ENCODE measurements at regions not wholly inside any gene's neighbourhood (a gene's known extent, or its start where the extent isn't known, plus 50 kb on each side); places are given as distances from the start of the nearest gene placed in this dataset.

GRCh38 chr14:50022661-50023060, 93.7 kb downstream of the VCPKMT start:
- no peak for ATAC-seq
- Histone ChIP-seq H3K79me2 (ENCODE audit: insufficient read depth, low read length) (no peaks in the 10 kb centered on the region), H3K9me3 (ENCODE audit: control insufficient read depth in 1 of 2, insufficient read depth in 1 of 2, low read depth in 1 of 2, low read length in 2 of 2) (peaks cover 0 to 6% of the 10 kb centered on the region in 2 experiments; a peak in 1 of 4 replicates), H3K9me2 (ENCODE audit: insufficient read depth) (no peaks in the 10 kb centered on the region), H3K4me1 (ENCODE audit: control insufficient read depth in 1 of 2, insufficient read depth in 2 of 2, low read length in 2 of 2) (peaks cover 17 to 42% of the 10 kb centered on the region in 2 experiments), H3K4me3 (replicated peaks in 1 of 2; ENCODE audit: low read depth in 1 of 2, low read length in 2 of 2) (no peak overlapping the region), H4K20me1 (ENCODE audit: insufficient read depth) (no peaks in the 10 kb centered on the region), H2AFZ (ENCODE audit: low read depth, low read length, poor library complexity, severe bottlenecking) (no peak overlapping the region), H3K27me3 (ENCODE audit: insufficient read depth, low read length) (no peaks in the 10 kb centered on the region), H3K36me3 (ENCODE audit: control insufficient read depth in 1 of 2, insufficient read depth in 2 of 2, low read length in 2 of 2) (no peaks in the 10 kb centered on the region), H3K4me2 (ENCODE audit: low read length) (no peak overlapping the region), H3K27ac (ENCODE audit: low read depth, low read length) (no peak overlapping the region), H3K9ac (ENCODE audit: low read length) (no peak overlapping the region)
- intact Hi-C loops (cut with micrococcal nuclease): no loop called here
- TF ChIP-seq MAX (IDR thresholded peaks at IDR 0.05) (no peak), CBX3 (IDR thresholded peaks at IDR 0.05; ENCODE audit: low read depth) (no peak)
- DNase-seq (ENCODE audit: low read depth, low spot score): no peak
- CTCF ChIA-PET: no interaction called here
- RAD21 ChIA-PET (ENCODE audit: low non-redundant PET in 1 of 2, low total read pairs in 2 of 2, uncharacterized antibody in 2 of 2, unreplicated experiment in 2 of 2): no interaction called here
- BruUV-seq (replicated peaks): no TSS peak
- POLR2A ChIA-PET: no interaction called here

GRCh38 chr14:50023671-50024490, 92.5 kb downstream of the VCPKMT start:
- peak overlapping the region; percentile 91 for H2AFZ ChIP-seq (ENCODE audit: low read depth, low read length, poor library complexity, severe bottlenecking)
- BruUV-seq (replicated peaks): no TSS peak
- no peaks in the 10 kb centered on the region for H3K79me2 ChIP-seq (ENCODE audit: insufficient read depth, low read length)
- RAD21 ChIA-PET (ENCODE audit: low non-redundant PET in 1 of 2, low total read pairs in 2 of 2, uncharacterized antibody in 2 of 2, unreplicated experiment in 2 of 2): no interaction called here
- H3K4me2 ChIP-seq (ENCODE audit: low read length): peak overlapping the region; percentile 42
- H3K36me3 ChIP-seq (ENCODE audit: control insufficient read depth in 1 of 2, insufficient read depth in 2 of 2, low read length in 2 of 2): no peaks in the 10 kb centered on the region
- H3K9me3 ChIP-seq (ENCODE audit: control insufficient read depth in 1 of 2, insufficient read depth in 1 of 2, low read depth in 1 of 2, low read length in 2 of 2): peaks cover 0 to 6% of the 10 kb centered on the region in 2 experiments; a peak in 1 of 4 replicates
- H3K4me3 ChIP-seq (replicated peaks in 1 of 2; ENCODE audit: low read depth in 1 of 2, low read length in 2 of 2): no peak overlapping the region
- POLR2A ChIA-PET: interaction anchor here (0.9 kb wide), 1 partner anchor 144 kb away, joined by 3 read pairs; no protein-coding TSS in a partner anchor
- no peak for DNase-seq (ENCODE audit: low read depth, low spot score)
- H4K20me1 ChIP-seq (ENCODE audit: insufficient read depth): no peaks in the 10 kb centered on the region
- intact Hi-C loops (cut with micrococcal nuclease): no loop called here
- peak overlapping the region; percentile 18; the same call in 1 of the 2 replicates for H3K9ac ChIP-seq (ENCODE audit: low read length)
- no peaks in the 10 kb centered on the region for H3K27me3 ChIP-seq (ENCODE audit: insufficient read depth, low read length)
- TF ChIP-seq YY1 (IDR thresholded peaks at IDR 0.05; ENCODE audit: extremely low read depth, insufficient replicate concordance, low read depth, low read length) (no peak), ZNF274 (IDR thresholded peaks at IDR 0.05; ENCODE audit: low read depth, low read length) (no peak), POLR2AphosphoS5 (IDR thresholded peaks at IDR 0.05; ENCODE audit: low read depth, low read length) (no peak), ELF1 (IDR thresholded peaks at IDR 0.05; ENCODE audit: borderline replicate concordance, low read depth) (no peak)
- no peak overlapping the region for H3K27ac ChIP-seq (ENCODE audit: low read depth, low read length)
- peaks cover 7 to 30% of the 10 kb centered on the region in 2 experiments for H3K4me1 ChIP-seq (ENCODE audit: control insufficient read depth in 1 of 2, insufficient read depth in 2 of 2, low read length in 2 of 2)
- ATAC-seq: 0 out of 2 replicates have a peak, but pooled peaks have one; percentile 20
- H3K9me2 ChIP-seq (ENCODE audit: insufficient read depth): no peaks in the 10 kb centered on the region
- CTCF ChIA-PET: no interaction called here
